ENCODE measurements at regions not wholly inside any gene's neighbourhood (a gene's known extent, or its start where the extent isn't known, plus 50 kb on each side); places are given as distances from the start of the nearest gene placed in this dataset.

DNA sequence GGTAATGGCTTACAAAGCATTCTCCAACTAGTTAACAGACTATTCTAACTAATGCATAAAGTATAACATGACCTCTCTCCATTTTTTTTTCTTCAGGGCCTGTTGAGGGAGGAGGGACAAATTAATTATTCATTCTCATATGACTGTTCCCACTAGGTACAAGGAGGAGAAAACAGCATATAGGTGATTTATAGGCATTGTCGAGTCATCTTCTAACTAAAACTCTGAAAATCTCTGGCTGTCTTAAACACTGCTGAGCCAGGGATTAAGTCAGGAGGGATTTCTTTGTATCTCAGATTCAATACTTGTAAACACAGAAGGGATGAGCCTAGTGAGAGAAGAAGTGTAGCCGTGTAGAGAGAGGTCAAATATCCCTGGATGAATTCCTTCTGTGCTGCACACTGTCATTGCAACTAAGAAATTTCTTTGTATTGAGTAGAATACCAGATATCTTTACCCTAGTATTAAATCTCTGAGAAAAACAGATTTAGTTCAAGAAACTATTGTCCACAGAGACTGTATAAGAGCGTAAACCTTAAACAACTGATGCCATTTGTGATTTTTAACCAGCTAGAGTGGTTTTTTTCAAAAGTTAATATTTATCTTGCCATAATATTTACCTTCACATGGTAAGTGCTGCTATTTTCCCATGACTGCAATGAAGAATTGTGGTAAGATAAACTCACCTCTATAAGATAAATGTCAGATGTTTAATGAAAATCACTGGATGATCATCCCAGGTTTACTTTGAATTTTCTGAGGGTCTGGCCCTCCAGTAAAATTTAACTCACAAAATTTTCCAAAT lies 465.3 kb downstream of the RWDD3 start:
- TF ChIP-seq, protein P1, sequence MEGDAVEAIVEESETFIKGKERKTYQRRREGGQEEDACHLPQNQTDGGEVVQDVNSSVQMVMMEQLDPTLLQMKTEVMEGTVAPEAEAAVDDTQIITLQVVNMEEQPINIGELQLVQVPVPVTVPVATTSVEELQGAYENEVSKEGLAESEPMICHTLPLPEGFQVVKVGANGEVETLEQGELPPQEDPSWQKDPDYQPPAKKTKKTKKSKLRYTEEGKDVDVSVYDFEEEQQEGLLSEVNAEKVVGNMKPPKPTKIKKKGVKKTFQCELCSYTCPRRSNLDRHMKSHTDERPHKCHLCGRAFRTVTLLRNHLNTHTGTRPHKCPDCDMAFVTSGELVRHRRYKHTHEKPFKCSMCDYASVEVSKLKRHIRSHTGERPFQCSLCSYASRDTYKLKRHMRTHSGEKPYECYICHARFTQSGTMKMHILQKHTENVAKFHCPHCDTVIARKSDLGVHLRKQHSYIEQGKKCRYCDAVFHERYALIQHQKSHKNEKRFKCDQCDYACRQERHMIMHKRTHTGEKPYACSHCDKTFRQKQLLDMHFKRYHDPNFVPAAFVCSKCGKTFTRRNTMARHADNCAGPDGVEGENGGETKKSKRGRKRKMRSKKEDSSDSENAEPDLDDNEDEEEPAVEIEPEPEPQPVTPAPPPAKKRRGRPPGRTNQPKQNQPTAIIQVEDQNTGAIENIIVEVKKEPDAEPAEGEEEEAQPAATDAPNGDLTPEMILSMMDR (IDR thresholded peaks at IDR 0.05; ENCODE audit: borderline replicate concordance, insufficient read depth, low read depth, low read length), result no peak
- H3K4me3 ChIP-seq (ENCODE audit: low read depth, low read length), result no peak overlapping the region

DNA sequence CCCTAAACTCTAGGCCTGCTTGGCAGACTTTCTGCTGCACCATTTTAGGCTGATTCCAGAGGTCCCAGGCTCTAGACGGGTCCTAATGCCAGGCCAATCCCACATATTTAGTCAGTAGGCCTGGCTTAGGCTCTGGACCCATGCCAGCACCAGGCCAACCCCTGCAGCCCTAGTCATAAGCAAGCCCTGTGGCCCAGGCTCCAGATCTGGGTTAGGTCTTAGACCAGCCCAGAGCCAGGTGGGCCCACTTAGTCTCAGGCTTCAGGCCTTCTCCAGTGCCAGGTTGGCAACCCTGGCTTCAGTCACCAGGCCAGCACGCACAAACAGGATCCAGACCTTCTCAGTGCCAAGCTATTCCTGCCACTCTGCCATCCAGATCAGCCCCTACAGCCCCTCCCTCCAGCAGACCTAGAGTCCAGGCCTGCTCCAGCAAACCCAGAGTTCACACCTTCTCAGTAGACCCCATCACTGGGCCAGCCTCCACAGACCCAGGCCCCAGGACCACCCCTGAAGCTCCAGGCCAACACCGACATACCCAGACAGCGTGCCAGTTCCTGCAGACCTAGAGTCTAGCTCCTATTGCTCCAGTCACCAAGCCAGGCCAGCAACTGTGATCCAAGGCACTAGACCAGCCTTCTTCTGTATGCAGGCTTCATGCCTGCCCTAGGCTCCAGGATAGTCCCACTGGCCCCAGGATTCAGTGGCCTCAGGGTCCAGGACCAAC lies 467.6 kb downstream of the RWDD3 start:
- TF ChIP-seq, protein P1 (IDR thresholded peaks at IDR 0.05; ENCODE audit: borderline replicate concordance, insufficient read depth, low read depth, low read length), result no peak

DNA sequence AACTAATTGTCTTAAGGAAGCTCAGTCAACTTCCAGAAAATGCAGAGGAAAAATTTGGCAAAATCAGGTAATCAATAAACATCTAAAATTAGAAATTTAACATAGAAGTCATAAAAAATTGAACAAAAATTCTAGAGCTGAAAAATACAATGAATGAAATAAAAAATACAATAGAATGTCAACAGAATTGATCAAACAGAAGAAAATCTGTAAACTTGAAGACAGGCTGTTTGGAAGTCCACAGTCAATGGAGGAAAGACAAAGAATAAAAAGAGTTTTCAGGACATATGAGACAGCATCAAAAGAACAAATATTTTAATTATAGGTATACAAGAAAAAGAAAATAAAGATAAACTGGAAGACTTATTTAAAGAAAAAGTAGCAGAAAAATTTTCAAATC lies 469.0 kb downstream of the RWDD3 start:
- TF ChIP-seq, protein P1 (IDR thresholded peaks at IDR 0.05; ENCODE audit: borderline replicate concordance, insufficient read depth, low read depth, low read length), result no peak

More for the DNA sequence above, 467.6 kb downstream of the RWDD3 start:
- H3K4me3 ChIP-seq (ENCODE audit: low read depth, low read length), result no peak overlapping the region

DNA sequence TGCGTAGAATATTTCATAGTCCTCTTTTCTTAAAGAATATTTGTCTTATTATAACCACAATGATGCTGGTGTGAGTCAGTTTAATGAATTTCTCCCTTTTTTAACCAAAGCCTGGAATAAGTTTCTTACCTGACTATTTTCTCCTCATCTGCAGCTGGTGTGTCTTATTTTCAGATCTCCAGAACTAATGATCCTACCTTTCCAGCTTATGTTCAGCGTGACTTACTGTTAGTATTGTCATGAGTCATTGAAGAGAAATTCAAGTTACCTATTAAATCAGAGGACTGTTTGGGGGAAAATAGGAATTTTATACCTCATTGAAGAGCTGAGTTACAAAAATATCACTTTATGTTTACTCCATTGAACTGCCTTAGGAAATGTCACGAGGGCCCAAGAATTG lies 482.1 kb downstream of the RWDD3 start:
- H3K4me3 ChIP-seq (ENCODE audit: low read depth, low read length), result no peak overlapping the region
- TF ChIP-seq, protein P1 (IDR thresholded peaks at IDR 0.05; ENCODE audit: borderline replicate concordance, insufficient read depth, low read depth, low read length), result no peak

More for the DNA sequence above, 469.0 kb downstream of the RWDD3 start:
- H3K4me3 ChIP-seq (ENCODE audit: low read depth, low read length), result no peak overlapping the region

DNA sequence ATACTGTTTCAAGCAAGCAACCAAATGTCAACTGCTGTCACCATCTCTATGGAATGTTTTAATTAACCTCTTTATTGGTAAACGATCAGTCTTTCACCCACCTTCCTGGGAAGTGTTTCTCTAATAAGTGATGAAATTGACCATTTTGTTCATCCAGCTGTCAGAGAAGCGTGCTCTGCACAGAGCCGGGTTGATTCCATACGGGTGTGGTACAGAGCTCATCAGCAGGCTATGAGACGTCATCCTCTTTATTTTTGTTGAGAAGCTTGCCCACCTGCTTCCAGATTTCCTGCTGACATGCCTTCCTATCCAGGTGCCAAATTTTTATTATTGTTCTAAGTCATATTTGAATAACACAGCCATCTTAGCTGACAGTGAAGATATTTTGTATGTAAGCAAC lies 482.5 kb downstream of the RWDD3 start:
- H3K4me3 ChIP-seq (ENCODE audit: low read depth, low read length), result no peak overlapping the region
- TF ChIP-seq, protein P1 (IDR thresholded peaks at IDR 0.05; ENCODE audit: borderline replicate concordance, insufficient read depth, low read depth, low read length), result no peak

DNA sequence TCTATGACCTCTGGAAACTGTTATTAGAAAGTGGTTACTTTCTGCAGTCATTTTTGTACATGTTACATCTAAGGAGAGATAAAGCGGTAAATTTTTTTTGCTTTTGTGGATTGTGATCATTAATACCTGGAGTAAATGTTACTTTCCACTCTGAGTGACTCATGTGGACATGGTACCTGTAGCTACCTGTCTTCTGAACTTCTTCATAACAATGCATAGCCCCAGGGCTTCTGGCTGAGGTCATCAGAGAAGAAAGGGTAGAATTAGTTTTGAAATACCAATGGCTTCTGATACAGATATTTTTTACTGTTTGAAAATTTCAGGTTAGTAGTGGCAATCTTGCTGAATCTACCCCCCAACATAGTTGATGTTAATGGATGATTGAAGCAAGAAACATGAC lies 489.3 kb downstream of the RWDD3 start:
- H3K4me3 ChIP-seq (ENCODE audit: low read depth, low read length), result no peak overlapping the region
- TF ChIP-seq, protein P1 (IDR thresholded peaks at IDR 0.05; ENCODE audit: borderline replicate concordance, insufficient read depth, low read depth, low read length), result no peak
